ENCODE measurements at regions not wholly inside any gene's neighbourhood (a gene's known extent, or its start where the extent isn't known, plus 50 kb on each side); places are given as distances from the start of the nearest gene placed in this dataset.

- TF ChIP-seq POLR2A (IDR thresholded peaks at IDR 0.05) (no peak), CTCF (IDR thresholded peaks at IDR 0.05) (no peak)
Observed at GRCh38 chr5:133839721-133840120, 128.7 kb downstream of the C5orf15 start.

Data from prostate gland (tissue), 2 donors.